ENCODE measurements at regions not wholly inside any gene's neighbourhood (a gene's known extent, or its start where the extent isn't known, plus 50 kb on each side); places are given as distances from the start of the nearest gene placed in this dataset.

- Histone ChIP-seq H3K4me3 (no peak overlapping the region), H3K36me3 (no peaks in the 10 kb centered on the region), H3K27ac (no peak overlapping the region), H3K4me1 (no peaks in the 10 kb centered on the region), H3K27me3 (no peaks in the 10 kb centered on the region), H3K9me3 (no peaks in the 10 kb centered on the region), H3K9ac (ENCODE audit: low read depth in 2 of 2, low read length in 2 of 2) (no peak overlapping the region)
- no peak for TF ChIP-seq CTCF (IDR thresholded peaks at IDR 0.05)
- no peak for DNase-seq
- intact Hi-C loops (cut with DNase I): no loop called here
These were observed 359.0 kb upstream of the ANKRD30A start for GRCh38 chr10:36766415-36766810.

GRCh38 chr10:36765782-36766414 lies 359.5 kb upstream of the ANKRD30A start:
- no peak for TF ChIP-seq CTCF (IDR thresholded peaks at IDR 0.05)
- no peaks in the 10 kb centered on the region for H3K9me3 ChIP-seq
- no peak overlapping the region for H3K9ac ChIP-seq (ENCODE audit: low read depth in 2 of 2, low read length in 2 of 2)
- no peak overlapping the region for H3K27ac ChIP-seq
- DNase-seq: no peak
- H3K27me3 ChIP-seq: no peaks in the 10 kb centered on the region
- intact Hi-C loops (cut with DNase I): no loop called here
- no peaks in the 10 kb centered on the region for H3K36me3 ChIP-seq
- H3K4me3 ChIP-seq: no peak overlapping the region
- H3K4me1 ChIP-seq: no peaks in the 10 kb centered on the region

- no peak for TF ChIP-seq CTCF (IDR thresholded peaks at IDR 0.05)
- intact Hi-C loops (cut with DNase I): no loop called here
- no peaks in the 10 kb centered on the region for H3K27me3 ChIP-seq
These were observed 360.6 kb upstream of the ANKRD30A start for GRCh38 chr10:36764823-36765222.

GRCh38 chr10:36761121-36761520 lies 364.3 kb upstream of the ANKRD30A start:
- no peaks in the 10 kb centered on the region for H3K36me3 ChIP-seq
- intact Hi-C loops (cut with DNase I): no loop called here
- DNase-seq: no peak
- H3K27ac ChIP-seq: no peak overlapping the region
- no peaks in the 10 kb centered on the region for H3K9me3 ChIP-seq
- H3K9ac ChIP-seq (ENCODE audit: low read depth in 2 of 2, low read length in 2 of 2): no peak overlapping the region
- H3K27me3 ChIP-seq: no peaks in the 10 kb centered on the region
- no peak overlapping the region for H3K4me3 ChIP-seq
- no peaks in the 10 kb centered on the region for H3K4me1 ChIP-seq
- TF ChIP-seq CTCF (IDR thresholded peaks at IDR 0.05): no peak

More at GRCh38 chr10:36764823-36765222, 360.6 kb upstream of the ANKRD30A start:
- no peaks in the 10 kb centered on the region for H3K9me3 ChIP-seq
- no peak overlapping the region for H3K4me3 ChIP-seq
- H3K27ac ChIP-seq: no peak overlapping the region
- no peak overlapping the region for H3K9ac ChIP-seq (ENCODE audit: low read depth in 2 of 2, low read length in 2 of 2)
- no peaks in the 10 kb centered on the region for H3K4me1 ChIP-seq
- no peak for DNase-seq
- no peaks in the 10 kb centered on the region for H3K36me3 ChIP-seq

- TF ChIP-seq CTCF (IDR thresholded peaks at IDR 0.05): no peak
- H3K36me3 ChIP-seq: no peaks in the 10 kb centered on the region
These were observed 366.1 kb upstream of the ANKRD30A start for GRCh38 chr10:36759141-36759805.

More at GRCh38 chr10:36759141-36759805, 366.1 kb upstream of the ANKRD30A start:
- Histone ChIP-seq H3K4me3 (no peak overlapping the region), H3K27me3 (no peaks in the 10 kb centered on the region), H3K27ac (no peak overlapping the region), H3K4me1 (no peaks in the 10 kb centered on the region), H3K9me3 (no peaks in the 10 kb centered on the region), H3K9ac (ENCODE audit: low read depth in 2 of 2, low read length in 2 of 2) (no peak overlapping the region)
- intact Hi-C loops (cut with DNase I): no loop called here
- no peak for DNase-seq
